ENCODE measurements at regions not wholly inside any gene's neighbourhood (a gene's known extent, or its start where the extent isn't known, plus 50 kb on each side); places are given as distances from the start of the nearest gene placed in this dataset.
"Not testable (repeated sequence)": the region's sequence is repeated elsewhere in the genome, so short reads cannot be mapped to it uniquely, and the experiment has no call there.

- no peak for ATAC-seq (ENCODE audit: low FRiP score in 2 of 2)
- TF ChIP-seq POLR2A (IDR thresholded peaks at IDR 0.05) (no peak), CTCF (IDR thresholded peaks at IDR 0.05) (no peak), POLR2AphosphoS5 (IDR thresholded peaks at IDR 0.05) (no peak), EP300 (IDR thresholded peaks at IDR 0.05) (no peak)
- Histone ChIP-seq H3K27me3 (no peaks in the 10 kb centered on the region), H3K27ac (no peak overlapping the region), H3K4me1 (no peaks in the 10 kb centered on the region), H3K9me3 (no peaks in the 10 kb centered on the region), H3K36me3 (no peaks in the 10 kb centered on the region), H3K4me3 (no peak overlapping the region)
- 81 to 90% methylated on average over 4 of the region's 4 CpGs for WGBS, 2 donors
- no peak for DNase-seq
These were observed 72.3 kb upstream of the ACBD5 start for GRCh38 chr10:27312854-27313253.

GRCh38 chr10:27311809-27312208, 71.2 kb upstream of the ACBD5 start:
- DNase-seq; ATAC-seq (ENCODE audit: low FRiP score in 2 of 2); H3K4me1 ChIP-seq; H3K9me3 ChIP-seq; H3K36me3 ChIP-seq; H3K4me3 ChIP-seq; H3K27ac ChIP-seq; H3K27me3 ChIP-seq: not testable (repeated sequence)
- 92 to 94% methylated on average over 20 of the region's 20 CpGs for WGBS, 2 donors

- 39 to 40% methylated on average over 4 of the region's 4 CpGs for WGBS, 2 donors
- ATAC-seq (ENCODE audit: low FRiP score in 2 of 2), result peak in 1 of 2 donors; percentile 77
- not testable (repeated sequence) for H3K27me3 ChIP-seq, H3K4me1 ChIP-seq, H3K36me3 ChIP-seq, H3K9me3 ChIP-seq, H3K4me3 ChIP-seq, H3K27ac ChIP-seq
- DNase-seq, result peak in 1 of 2 donors; percentile 39
These were observed 57.9 kb upstream of the ACBD5 start for GRCh38 chr10:27298522-27298850.

- H3K27me3 ChIP-seq, result no peaks in the 10 kb centered on the region
- H3K27ac ChIP-seq, result no peak overlapping the region
- TF ChIP-seq EP300 (IDR thresholded peaks at IDR 0.05), result no peak
- no peak for TF ChIP-seq POLR2AphosphoS5 (IDR thresholded peaks at IDR 0.05)
- TF ChIP-seq CTCF (IDR thresholded peaks at IDR 0.05), result no peak
- no peak for TF ChIP-seq POLR2A (IDR thresholded peaks at IDR 0.05)
- no peaks in the 10 kb centered on the region for H3K36me3 ChIP-seq
- 65 to 73% methylated on average over 6 of the region's 6 CpGs for WGBS, 2 donors
- no peaks in the 10 kb centered on the region for H3K4me1 ChIP-seq
- ATAC-seq (ENCODE audit: low FRiP score in 2 of 2), result peak in 1 of 2 donors; percentile 53
- no peak for DNase-seq
- H3K4me3 ChIP-seq, result no peak overlapping the region
- no peaks in the 10 kb centered on the region for H3K9me3 ChIP-seq
These were observed 57.4 kb upstream of the ACBD5 start for GRCh38 chr10:27297844-27298521.

GRCh38 chr10:27296285-27296684, 55.7 kb upstream of the ACBD5 start:
- H3K27ac ChIP-seq; H3K36me3 ChIP-seq; H3K4me1 ChIP-seq; H3K4me3 ChIP-seq; ATAC-seq (ENCODE audit: low FRiP score in 2 of 2); H3K27me3 ChIP-seq; H3K9me3 ChIP-seq: not testable (repeated sequence)
- WGBS, 2 donors, result no CpG with 5 or more reads among the region's 26 CpGs
- DNase-seq, result peak in 1 of 2 donors; percentile 33

GRCh38 chr10:27291253-27291895, 50.8 kb upstream of the ACBD5 start:
- not testable (repeated sequence) for H3K9me3 ChIP-seq; H3K27me3 ChIP-seq; H3K4me3 ChIP-seq; H3K36me3 ChIP-seq; ATAC-seq (ENCODE audit: low FRiP score in 2 of 2); DNase-seq; H3K4me1 ChIP-seq; H3K27ac ChIP-seq
- 46 to 52% methylated on average over 5 of the region's 5 CpGs for WGBS, 2 donors

Small RNA genes in the stretch of these regions (small RNA-seq; reads per million reads assigned to genes)
- gene RNU6-452P, result 0 reads per million in 4 donors
- 0 reads per million in 4 donors for gene RNU6-666P
- gene TRIAP1P1, result 0 to 0.18 (median 0) reads per million in 4 donors
